Epidermal melanocyte (primary cell): ENCODE measurements at regions not wholly inside any gene's neighbourhood (a gene's known extent, or its start where the extent isn't known, plus 50 kb on each side); places are given as distances from the start of the nearest gene placed in this dataset.
A peak's percentile ranks its signal among the peaks of the same experiment; 100 is the strongest.

Experiments
- DNase-seq: peaks from one replicate; pipeline ENCODE4 v3.0.0; 2011; ENCODE audit warnings: low spot score; ENCODE audit not compliant: insufficient read length

- no peak for DNase-seq
These were observed 157.2 kb downstream of the CD83 start for GRCh38 chr6:14274546-14275492.

GRCh38 chr6:14275493-14275851 lies 157.9 kb downstream of the CD83 start:
- DNase-seq: no peak

GRCh38 chr6:14276071-14276470 lies 158.5 kb downstream of the CD83 start:
- DNase-seq: no peak

GRCh38 chr6:14276667-14277404 lies 159.3 kb downstream of the CD83 start:
- no peak for DNase-seq

GRCh38 chr6:14277405-14277930 lies 159.9 kb downstream of the CD83 start:
- DNase-seq: no peak

- DNase-seq: no peak
These were observed 160.4 kb downstream of the CD83 start for GRCh38 chr6:14278006-14278405.

GRCh38 chr6:14278446-14278845 lies 160.9 kb downstream of the CD83 start:
- no peak for DNase-seq

- DNase-seq: no peak
These were observed 162.5 kb downstream of the CD83 start for GRCh38 chr6:14280006-14280510.

GRCh38 chr6:14280766-14281293 lies 163.3 kb downstream of the CD83 start:
- no peak for DNase-seq

GRCh38 chr6:14281811-14282660 lies 164.5 kb downstream of the CD83 start:
- no peak for DNase-seq

GRCh38 chr6:14282854-14283505 lies 165.4 kb downstream of the CD83 start:
- no peak for DNase-seq

GRCh38 chr6:14283600-14284235 lies 166.1 kb downstream of the CD83 start:
- DNase-seq: no peak

- no peak for DNase-seq
These were observed 167.5 kb downstream of the CD83 start for GRCh38 chr6:14284969-14285590.

- DNase-seq: peak; percentile 74
These were observed 168.6 kb downstream of the CD83 start for GRCh38 chr6:14286144-14286543.

- no peak for DNase-seq
These were observed 169.3 kb downstream of the CD83 start for GRCh38 chr6:14286634-14287428.

GRCh38 chr6:14287707-14288106 lies 170.1 kb downstream of the CD83 start:
- DNase-seq: no peak

- DNase-seq: no peak
These were observed 171.3 kb downstream of the CD83 start for GRCh38 chr6:14288910-14289309.

- DNase-seq: no peak
These were observed 172.6 kb downstream of the CD83 start for GRCh38 chr6:14290041-14290771.
